HG03103 (cell line): ENCODE measurements at regions not wholly inside any gene's neighbourhood (a gene's known extent, or its start where the extent isn't known, plus 50 kb on each side); places are given as distances from the start of the nearest gene placed in this dataset.

Experiments
- ATAC-seq: cut with Tn5 transposase; IDR thresholded peaks from one replicate; pipeline ENCODE4 v1.9.1; 2021; ENCODE audit warnings: low read depth; ENCODE audit not compliant: unreplicated experiment

- no peak for ATAC-seq
These were observed 148.2 kb downstream of the CAAP1 start for GRCh38 chr9:26744191-26744965.

DNA sequence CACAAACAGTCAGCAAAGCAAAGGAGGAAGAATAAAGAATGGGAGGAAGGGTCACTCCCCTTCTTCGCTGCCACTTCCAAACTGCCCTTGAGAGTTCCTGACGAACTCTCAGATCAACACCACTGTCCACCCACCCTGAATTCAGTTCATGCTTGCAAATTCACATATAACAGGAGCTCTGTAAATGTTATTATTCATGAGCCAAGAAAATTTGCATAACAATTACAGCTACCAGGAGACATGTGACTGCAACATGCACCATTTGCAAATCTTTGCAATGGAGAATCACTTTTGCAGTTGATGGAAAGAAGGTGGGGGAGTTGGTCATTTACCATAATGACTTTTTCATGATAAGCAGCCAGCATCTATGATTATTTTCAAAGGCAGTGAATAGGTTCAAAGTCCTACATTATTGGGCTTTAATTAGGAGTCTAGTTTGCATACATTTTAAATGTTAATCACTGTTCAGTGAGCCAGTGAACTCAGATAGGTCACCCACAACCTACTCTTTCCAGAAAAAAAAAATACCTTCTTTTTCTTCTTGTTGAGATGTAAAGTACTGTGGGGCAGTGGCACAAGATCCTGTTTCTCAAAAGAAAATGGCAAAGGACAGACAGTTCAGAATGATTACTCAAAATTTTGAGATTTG is 149.7 kb downstream of the CAAP1 start:
- ATAC-seq = no peak

- ATAC-seq = no peak
These were observed 157.4 kb downstream of the CAAP1 start for GRCh38 chr9:26735160-26735559.

- ATAC-seq = no peak
These were observed 163.4 kb downstream of the CAAP1 start for GRCh38 chr9:26729187-26729586.

DNA sequence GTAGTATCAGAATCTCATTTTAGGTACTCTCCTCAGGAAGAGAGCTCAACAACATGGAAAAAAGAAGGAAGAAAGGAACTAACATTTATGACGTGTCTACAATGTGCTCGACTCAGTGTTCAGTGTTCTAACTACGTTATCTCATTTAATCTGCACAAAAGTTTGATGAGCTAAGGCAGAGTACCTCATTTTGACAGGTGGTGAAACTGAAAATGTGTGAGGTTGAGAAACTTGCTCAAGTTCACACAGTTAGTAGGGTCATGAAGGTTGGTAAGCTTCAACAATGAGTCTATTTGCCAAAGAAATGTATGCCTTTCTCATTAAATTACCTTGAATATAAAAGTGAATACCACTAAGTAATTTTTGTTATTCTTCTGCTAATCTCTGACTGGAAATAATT is 165.1 kb downstream of the CAAP1 start:
- ATAC-seq = no peak

- no peak for ATAC-seq
These were observed 167.0 kb downstream of the CAAP1 start for GRCh38 chr9:26725573-26725972.

- peak; percentile 59 for ATAC-seq
These were observed 169.1 kb downstream of the CAAP1 start for GRCh38 chr9:26723486-26723885.

DNA sequence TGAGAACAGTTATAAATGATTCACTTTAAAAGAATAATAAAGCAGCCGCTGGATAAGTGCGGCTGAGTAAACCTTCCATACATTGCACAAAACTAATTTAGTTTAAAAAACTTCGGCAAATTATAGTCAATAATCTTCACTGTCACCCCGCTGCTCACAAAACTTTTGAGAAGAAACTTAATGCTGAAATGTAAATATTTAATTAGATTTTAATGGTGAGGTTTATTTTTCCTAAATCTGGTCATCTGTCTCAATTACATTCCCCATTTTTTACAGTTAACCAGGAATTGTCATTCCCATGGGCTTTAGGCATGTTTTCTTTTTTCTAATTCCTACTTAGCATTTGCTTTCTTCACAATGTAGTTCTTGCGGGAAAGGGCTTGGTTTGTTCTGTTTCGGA is 169.8 kb downstream of the CAAP1 start:
- no peak for ATAC-seq

- no peak for ATAC-seq
These were observed 182.6 kb downstream of the CAAP1 start for GRCh38 chr9:26710008-26710407.

- no peak for ATAC-seq
These were observed 186.4 kb downstream of the CAAP1 start for GRCh38 chr9:26706223-26706622.

DNA sequence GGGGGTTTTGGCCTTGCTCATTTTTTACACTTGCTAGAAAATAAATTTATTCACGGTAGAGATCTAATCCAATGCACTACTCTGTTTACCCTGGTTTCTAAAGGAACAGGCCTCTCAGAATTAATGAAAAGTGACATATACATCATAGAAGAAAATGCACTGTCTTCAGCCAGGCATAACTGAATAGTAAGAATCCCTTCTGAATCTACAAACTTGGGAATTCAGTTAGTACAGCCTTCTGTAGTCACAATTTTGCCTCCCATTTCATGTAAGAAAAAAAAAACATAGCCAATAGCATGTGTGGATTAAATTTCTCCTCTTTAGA is 197.3 kb downstream of the CAAP1 start:
- no peak for ATAC-seq

DNA sequence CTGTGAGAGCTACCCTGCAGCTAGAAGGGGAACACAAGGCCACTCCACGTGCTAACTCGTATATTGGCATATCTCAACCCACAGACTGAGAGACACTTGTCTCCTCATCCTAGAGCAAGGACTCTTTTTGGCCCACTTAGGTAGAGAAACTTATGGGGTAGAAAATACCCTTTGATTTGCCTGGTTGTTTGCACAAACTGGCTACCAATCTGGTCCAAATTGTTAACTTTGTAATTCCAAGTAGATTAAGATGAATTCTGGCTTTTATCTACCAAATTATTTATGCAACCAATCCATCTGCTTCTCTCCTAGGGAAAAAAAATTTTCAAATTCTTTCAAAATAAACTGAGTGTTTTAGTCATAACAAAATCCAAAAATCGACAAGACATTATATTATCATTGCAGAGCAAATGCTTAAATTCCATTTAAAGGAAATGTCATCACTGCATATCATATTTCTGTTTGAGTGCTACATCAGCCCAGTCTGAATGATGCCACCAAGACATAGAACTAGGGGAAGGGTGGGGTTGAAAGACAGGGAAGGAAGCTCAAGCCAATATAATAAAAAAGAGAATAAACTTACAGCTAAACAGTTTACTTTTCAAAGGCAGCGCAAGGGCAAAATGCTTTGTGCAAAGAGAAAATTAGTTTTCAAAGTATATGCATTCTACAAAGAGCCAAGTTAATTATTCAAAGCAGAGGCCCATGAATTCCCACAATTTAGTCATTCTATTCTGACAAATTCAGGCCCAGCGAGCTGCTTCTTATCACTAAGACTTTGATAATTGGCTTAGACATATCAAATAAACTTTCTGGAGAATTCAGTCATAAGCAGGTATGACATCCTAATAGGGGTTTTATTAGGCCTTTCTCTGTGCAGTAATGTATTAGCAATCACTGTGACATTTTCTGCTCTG is 198.0 kb downstream of the CAAP1 start:
- no peak for ATAC-seq

DNA sequence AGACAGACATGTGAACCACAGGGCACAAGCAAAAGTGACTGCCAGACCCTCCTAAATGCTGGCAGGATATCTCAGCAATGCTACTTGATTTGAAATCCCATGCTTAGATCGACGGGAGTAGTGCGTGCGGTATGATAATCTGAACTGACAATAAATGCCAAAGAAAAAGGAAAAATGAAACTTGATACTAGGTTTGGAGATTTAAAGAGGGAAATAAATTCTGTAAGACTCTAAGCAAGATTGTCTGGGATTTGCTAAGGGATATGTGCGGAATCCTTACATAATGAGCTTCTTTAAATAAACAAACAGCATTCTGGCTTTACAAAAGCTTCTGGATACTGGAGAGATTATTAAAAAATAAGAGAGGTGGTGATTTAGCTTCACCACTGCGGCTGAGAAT is 203.6 kb downstream of the CAAP1 start:
- ATAC-seq = no peak

- ATAC-seq = no peak
These were observed 205.2 kb downstream of the CAAP1 start for GRCh38 chr9:26687421-26687820.

GRCh38 chr9:26685818-26686217 is 206.8 kb downstream of the CAAP1 start:
- ATAC-seq = no peak

DNA sequence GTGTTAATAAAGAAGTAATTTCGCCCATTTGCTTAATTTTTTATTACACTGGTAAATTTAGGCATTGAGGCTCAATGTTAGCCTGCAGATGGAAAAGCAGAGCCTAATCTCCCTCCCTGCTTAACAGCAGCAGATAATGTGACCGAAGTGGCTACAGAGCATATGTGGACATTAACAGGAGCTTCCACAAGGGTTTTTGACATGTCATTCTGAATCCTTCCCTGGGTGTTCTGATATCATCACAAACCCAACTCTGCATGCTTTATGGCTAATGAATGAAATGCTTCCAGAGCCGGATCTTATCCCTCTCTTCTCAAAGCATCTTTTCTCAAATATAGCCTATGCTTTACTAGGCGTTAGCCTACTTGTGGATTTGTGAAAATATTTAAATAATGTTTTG is 208.6 kb downstream of the CAAP1 start:
- no peak for ATAC-seq

GRCh38 chr9:26682796-26683496 is 209.7 kb downstream of the CAAP1 start:
- no peak for ATAC-seq

DNA sequence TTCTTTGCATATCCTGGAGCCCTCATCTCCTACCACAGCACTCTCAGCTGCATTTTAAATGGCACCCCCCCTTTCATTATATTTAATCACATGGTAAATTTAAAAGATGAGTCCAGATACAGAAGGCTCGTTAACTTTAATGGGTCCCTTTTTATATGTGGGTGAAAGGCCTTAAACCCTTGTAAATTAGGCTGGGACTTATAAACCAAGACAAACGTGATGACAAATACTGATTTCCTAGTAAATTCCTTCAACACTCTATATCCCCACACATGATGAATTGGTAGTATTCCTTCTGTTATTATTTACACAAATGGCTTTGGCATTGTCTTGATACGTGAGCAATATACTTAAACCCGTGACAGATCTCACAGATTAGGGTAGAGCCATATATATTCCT is 210.6 kb downstream of the CAAP1 start:
- no peak for ATAC-seq

GRCh38 chr9:26677965-26678706 is 214.5 kb downstream of the CAAP1 start:
- no peak for ATAC-seq

- no peak for ATAC-seq
These were observed 217.6 kb downstream of the CAAP1 start for GRCh38 chr9:26675035-26675434.
